WTC11 (cell line): ENCODE measurements at regions not wholly inside any gene's neighbourhood (a gene's known extent, or its start where the extent isn't known, plus 50 kb on each side); places are given as distances from the start of the nearest gene placed in this dataset.

ENCODE experiments used
- ATAC-seq: fragments of 200-7000 bp; cut with Tn5 transposase; 2 replicates; pipeline ENCODE4 v1.10.0; 2021; ENCODE audit warnings: mild to moderate bottlenecking, moderate library complexity
- CTCF ChIA-PET: fragments of 300-600 bp; sonication (Branson Sonifier 250); formaldehyde crosslinking; loops from one replicate; lab custom pipeline; 2021; ENCODE audit warnings: antibody characterized with exemption; lab: Charles Lee
- POLR2A ChIA-PET: fragments of 350-600 bp; sonication (Branson Sonifier 250); formaldehyde crosslinking; loops from one replicate; lab custom pipeline; 2021; ENCODE audit warnings: antibody characterized with exemption; lab: Charles Lee
- DNase-seq: peaks from one replicate; pipeline ENCODE4 v3.0.0; 2021; ENCODE audit warnings: low spot score
- H3K27ac Mint-ChIP-seq: 2 replicates; pipeline ENCODE4 v1.8.0; 2021; ENCODE audit warnings: mixed read lengths
- H3K27me3 Mint-ChIP-seq: 2 replicates; pipeline ENCODE4 v1.8.0; 2021; ENCODE audit warnings: low read depth, mild to moderate bottlenecking, moderate library complexity, mixed read lengths
- H3K36me3 Mint-ChIP-seq: 2 replicates; pipeline ENCODE4 v1.8.0; 2021; ENCODE audit warnings: mixed read lengths
- H3K4me1 Mint-ChIP-seq: 2 replicates; pipeline ENCODE4 v1.8.0; 2022; ENCODE audit warnings: mixed read lengths
- H3K4me3 Mint-ChIP-seq: 2 replicates; pipeline ENCODE4 v1.8.0; 2021; ENCODE audit warnings: mild to moderate bottlenecking, moderate library complexity, mixed read lengths
- H3K9me3 Mint-ChIP-seq: 2 replicates; pipeline ENCODE4 v1.8.0; 2021; ENCODE audit warnings: mixed read lengths
- CREM ChIP-seq: sonication (generic); formaldehyde crosslinking; IDR thresholded peaks from 2 replicates; pipeline ENCODE4 v1.8.1; 2022; ENCODE audit warnings: mild to moderate bottlenecking, missing genetic modification reagents, moderate library complexity
- ETV6 ChIP-seq: sonication (generic); formaldehyde crosslinking; IDR thresholded peaks from 2 replicates; pipeline ENCODE4 v1.8.1; 2022; ENCODE audit warnings: mild to moderate bottlenecking, missing genetic modification reagents
- FOXK1 ChIP-seq: sonication (generic); formaldehyde crosslinking; IDR thresholded peaks from 2 replicates; pipeline ENCODE4 v1.8.0; 2022; ENCODE audit warnings: mild to moderate bottlenecking, moderate library complexity, missing genetic modification reagents
- GRHL2 ChIP-seq: fragments of 250-450 bp; sonication (Bioruptor Pico); IDR thresholded peaks from 2 replicates; pipeline ENCODE4 v1.8.0; 2022; ENCODE audit warnings: mild to moderate bottlenecking, moderate library complexity; ENCODE audit not compliant: insufficient replicate concordance, severe bottlenecking
- NFATC4 ChIP-seq: fragments of 250-450 bp; sonication (Bioruptor Pico); IDR thresholded peaks from 2 replicates; pipeline ENCODE4 v1.9.0; 2021; ENCODE audit warnings: mild to moderate bottlenecking
- OVOL2 ChIP-seq: fragments of 250-450 bp; sonication (Bioruptor Pico); IDR thresholded peaks from 2 replicates; pipeline ENCODE4 v1.9.0; 2021; ENCODE audit warnings: mild to moderate bottlenecking, borderline replicate concordance
- RORB ChIP-seq: fragments of 250-450 bp; sonication (Bioruptor Pico); IDR thresholded peaks from 2 replicates; pipeline ENCODE4 v1.9.0; 2021; ENCODE audit warnings: mild to moderate bottlenecking
- SOX15 ChIP-seq: fragments of 250-450 bp; sonication (Bioruptor Pico); IDR thresholded peaks from 2 replicates; pipeline ENCODE4 v1.9.0; 2021; ENCODE audit warnings: mild to moderate bottlenecking
- TEAD1 ChIP-seq: sonication (generic); formaldehyde crosslinking; IDR thresholded peaks from 2 replicates; pipeline ENCODE4 v1.8.0; 2022; ENCODE audit warnings: mild to moderate bottlenecking, missing genetic modification reagents
- TP53 ChIP-seq: sonication (generic); formaldehyde crosslinking; IDR thresholded peaks from 2 replicates; pipeline ENCODE4 v1.8.1; 2023; ENCODE audit warnings: mild to moderate bottlenecking, missing genetic modification reagents
- ZBTB21 ChIP-seq: sonication (generic); formaldehyde crosslinking; IDR thresholded peaks from 2 replicates; pipeline ENCODE4 v1.8.1; 2023; ENCODE audit warnings: mild to moderate bottlenecking, missing genetic modification reagents, borderline replicate concordance
- ZNF396 ChIP-seq: fragments of 250-450 bp; sonication (Bioruptor Pico); IDR thresholded peaks from 2 replicates; pipeline ENCODE4 v1.8.0; 2021; ENCODE audit warnings: mild to moderate bottlenecking, moderate library complexity, borderline replicate concordance
- ZNF423 ChIP-seq: fragments of 250-450 bp; sonication (Bioruptor Pico); IDR thresholded peaks from 2 replicates; pipeline ENCODE4 v2.1.2; 2022; ENCODE audit warnings: mild to moderate bottlenecking, moderate library complexity
- TF ChIP-seq, protein P1 (sequence below): sonication (generic); formaldehyde crosslinking; IDR thresholded peaks from 2 replicates; pipeline ENCODE4 v1.8.1; 2022; ENCODE audit warnings: mild to moderate bottlenecking, missing genetic modification reagents, moderate library complexity, borderline replicate concordance
- TF ChIP-seq, protein P2 (sequence below): sonication (generic); formaldehyde crosslinking; IDR thresholded peaks from 2 replicates; pipeline ENCODE4 v1.8.1; 2023; ENCODE audit warnings: mild to moderate bottlenecking, missing genetic modification reagents
- TF ChIP-seq, protein P3 (sequence below): sonication (generic); formaldehyde crosslinking; IDR thresholded peaks from 2 replicates; pipeline ENCODE4 v1.8.1; 2023; ENCODE audit warnings: mild to moderate bottlenecking, missing genetic modification reagents, moderate library complexity
- TF ChIP-seq, protein P4 (sequence below): fragments of 200-600 bp; IDR thresholded peaks from 2 replicates; pipeline ENCODE4 v1.8.0; 2022; ENCODE audit warnings: antibody characterized with exemption
- TF ChIP-seq, protein P5 (sequence below): sonication (generic); formaldehyde crosslinking; IDR thresholded peaks from 2 replicates; pipeline ENCODE4 v1.8.0; 2023; ENCODE audit warnings: missing genetic modification reagents
- TF ChIP-seq, protein P6 (sequence below): sonication (generic); formaldehyde crosslinking; IDR thresholded peaks from 2 replicates; pipeline ENCODE4 v1.8.0; 2023; ENCODE audit warnings: missing genetic modification reagents, mild to moderate bottlenecking, borderline replicate concordance
- TF ChIP-seq, protein P7 (sequence below): sonication (generic); formaldehyde crosslinking; IDR thresholded peaks from 2 replicates; pipeline ENCODE4 v1.8.0; 2023; ENCODE audit warnings: mild to moderate bottlenecking, missing genetic modification reagents

DNA sequence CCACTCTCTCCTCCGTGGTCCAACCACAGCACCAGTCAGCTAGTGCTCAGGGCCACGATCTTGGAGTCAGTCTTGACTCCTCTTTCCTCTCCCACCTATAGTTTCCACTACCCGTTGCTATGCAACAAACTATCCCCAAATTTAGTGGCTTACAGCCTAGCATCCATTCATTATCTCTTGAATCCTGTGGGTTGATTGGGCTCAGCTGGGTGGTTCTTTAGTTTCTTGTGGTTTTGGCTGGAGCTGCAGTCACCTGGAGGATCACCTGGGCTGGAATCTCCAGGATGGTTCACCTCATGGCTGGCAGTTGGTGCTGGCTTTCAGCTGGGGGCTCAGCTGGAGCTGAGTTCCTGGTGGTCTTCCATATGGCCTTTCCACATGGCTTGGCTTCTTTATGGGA, 149.9 kb downstream of the ASB1 start:
- POLR2A ChIA-PET: no interaction called here

DNA sequence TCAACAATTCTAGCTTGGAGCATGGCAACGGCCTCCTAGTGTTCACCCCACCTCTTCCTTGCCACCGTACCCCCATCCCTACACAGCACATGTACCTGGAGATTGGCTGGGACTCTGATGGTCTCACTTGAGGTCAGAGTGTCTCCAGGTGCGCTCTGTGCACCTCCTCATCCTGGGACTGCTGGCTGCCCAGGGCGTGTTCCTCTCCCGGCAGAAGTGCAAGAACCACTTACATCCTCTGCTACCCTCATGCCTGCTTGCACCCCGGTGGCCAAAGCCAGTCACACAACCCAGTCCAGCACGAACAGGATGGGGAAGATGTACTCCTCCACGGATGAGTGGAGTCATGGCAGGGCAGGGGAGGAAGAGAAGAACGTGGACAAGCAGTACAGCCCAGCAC, 151.5 kb downstream of the ASB1 start:
- DNase-seq (no peak), ATAC-seq (no peak)
- Mint-ChIP-seq H3K27ac (no peak overlapping the region), H3K4me1 (no peaks in the 10 kb centered on the region), H3K27me3 (no peaks in the 10 kb centered on the region), H3K9me3 (peaks cover 7% of the 10 kb centered on the region), H3K4me3 (no peak overlapping the region), H3K36me3 (no peaks in the 10 kb centered on the region)
- ChIA-PET CTCF (no interaction called here), POLR2A (no interaction called here)
- no peak for TF ChIP-seq TEAD1 (CRISPR knock-in tag)
- TF ChIP-seq, protein P1, sequence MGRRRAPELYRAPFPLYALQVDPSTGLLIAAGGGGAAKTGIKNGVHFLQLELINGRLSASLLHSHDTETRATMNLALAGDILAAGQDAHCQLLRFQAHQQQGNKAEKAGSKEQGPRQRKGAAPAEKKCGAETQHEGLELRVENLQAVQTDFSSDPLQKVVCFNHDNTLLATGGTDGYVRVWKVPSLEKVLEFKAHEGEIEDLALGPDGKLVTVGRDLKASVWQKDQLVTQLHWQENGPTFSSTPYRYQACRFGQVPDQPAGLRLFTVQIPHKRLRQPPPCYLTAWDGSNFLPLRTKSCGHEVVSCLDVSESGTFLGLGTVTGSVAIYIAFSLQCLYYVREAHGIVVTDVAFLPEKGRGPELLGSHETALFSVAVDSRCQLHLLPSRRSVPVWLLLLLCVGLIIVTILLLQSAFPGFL (CRISPR knock-in tag): no peak
- TF ChIP-seq CREM (CRISPR knock-in tag): no peak
- no peak for TF ChIP-seq ZBTB21
- TF ChIP-seq TP53 (CRISPR knock-in tag): no peak
- no peak for TF ChIP-seq RORB (CRISPR knock-in tag)
- TF ChIP-seq, protein P2, sequence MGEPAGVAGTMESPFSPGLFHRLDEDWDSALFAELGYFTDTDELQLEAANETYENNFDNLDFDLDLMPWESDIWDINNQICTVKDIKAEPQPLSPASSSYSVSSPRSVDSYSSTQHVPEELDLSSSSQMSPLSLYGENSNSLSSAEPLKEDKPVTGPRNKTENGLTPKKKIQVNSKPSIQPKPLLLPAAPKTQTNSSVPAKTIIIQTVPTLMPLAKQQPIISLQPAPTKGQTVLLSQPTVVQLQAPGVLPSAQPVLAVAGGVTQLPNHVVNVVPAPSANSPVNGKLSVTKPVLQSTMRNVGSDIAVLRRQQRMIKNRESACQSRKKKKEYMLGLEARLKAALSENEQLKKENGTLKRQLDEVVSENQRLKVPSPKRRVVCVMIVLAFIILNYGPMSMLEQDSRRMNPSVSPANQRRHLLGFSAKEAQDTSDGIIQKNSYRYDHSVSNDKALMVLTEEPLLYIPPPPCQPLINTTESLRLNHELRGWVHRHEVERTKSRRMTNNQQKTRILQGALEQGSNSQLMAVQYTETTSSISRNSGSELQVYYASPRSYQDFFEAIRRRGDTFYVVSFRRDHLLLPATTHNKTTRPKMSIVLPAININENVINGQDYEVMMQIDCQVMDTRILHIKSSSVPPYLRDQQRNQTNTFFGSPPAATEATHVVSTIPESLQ (CRISPR knock-in tag): no peak
- TF ChIP-seq SOX15 (CRISPR knock-in tag): no peak

More for the DNA sequence above, 149.9 kb downstream of the ASB1 start:
- Mint-ChIP-seq H3K9me3 (peaks cover 4% of the 10 kb centered on the region; the same call in 1 of the 2 replicates), H3K27ac (no peak overlapping the region), H3K4me3 (no peak overlapping the region), H3K4me1 (no peaks in the 10 kb centered on the region), H3K27me3 (no peaks in the 10 kb centered on the region), H3K36me3 (no peaks in the 10 kb centered on the region)
- CTCF ChIA-PET: interaction anchor here (1.1 to 3.7 kb wide), 3 partner anchors 9 to 209 kb away, joined by 3 to 12 read pairs (median 6); no protein-coding TSS in a partner anchor
- TF ChIP-seq ETV6: no peak
- TF ChIP-seq, protein P3, sequence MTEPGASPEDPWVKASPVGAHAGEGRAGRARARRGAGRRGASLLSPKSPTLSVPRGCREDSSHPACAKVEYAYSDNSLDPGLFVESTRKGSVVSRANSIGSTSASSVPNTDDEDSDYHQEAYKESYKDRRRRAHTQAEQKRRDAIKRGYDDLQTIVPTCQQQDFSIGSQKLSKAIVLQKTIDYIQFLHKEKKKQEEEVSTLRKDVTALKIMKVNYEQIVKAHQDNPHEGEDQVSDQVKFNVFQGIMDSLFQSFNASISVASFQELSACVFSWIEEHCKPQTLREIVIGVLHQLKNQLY (CRISPR knock-in tag): no peak
- no peak for TF ChIP-seq OVOL2
- TF ChIP-seq, protein P4, sequence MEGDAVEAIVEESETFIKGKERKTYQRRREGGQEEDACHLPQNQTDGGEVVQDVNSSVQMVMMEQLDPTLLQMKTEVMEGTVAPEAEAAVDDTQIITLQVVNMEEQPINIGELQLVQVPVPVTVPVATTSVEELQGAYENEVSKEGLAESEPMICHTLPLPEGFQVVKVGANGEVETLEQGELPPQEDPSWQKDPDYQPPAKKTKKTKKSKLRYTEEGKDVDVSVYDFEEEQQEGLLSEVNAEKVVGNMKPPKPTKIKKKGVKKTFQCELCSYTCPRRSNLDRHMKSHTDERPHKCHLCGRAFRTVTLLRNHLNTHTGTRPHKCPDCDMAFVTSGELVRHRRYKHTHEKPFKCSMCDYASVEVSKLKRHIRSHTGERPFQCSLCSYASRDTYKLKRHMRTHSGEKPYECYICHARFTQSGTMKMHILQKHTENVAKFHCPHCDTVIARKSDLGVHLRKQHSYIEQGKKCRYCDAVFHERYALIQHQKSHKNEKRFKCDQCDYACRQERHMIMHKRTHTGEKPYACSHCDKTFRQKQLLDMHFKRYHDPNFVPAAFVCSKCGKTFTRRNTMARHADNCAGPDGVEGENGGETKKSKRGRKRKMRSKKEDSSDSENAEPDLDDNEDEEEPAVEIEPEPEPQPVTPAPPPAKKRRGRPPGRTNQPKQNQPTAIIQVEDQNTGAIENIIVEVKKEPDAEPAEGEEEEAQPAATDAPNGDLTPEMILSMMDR: no peak
- no peak for TF ChIP-seq GRHL2 (CRISPR knock-in tag)
- TF ChIP-seq ZNF396 (CRISPR knock-in tag): no peak
- no peak for TF ChIP-seq FOXK1
- no peak for TF ChIP-seq ZNF423 (CRISPR knock-in tag)
- TF ChIP-seq, protein P5, sequence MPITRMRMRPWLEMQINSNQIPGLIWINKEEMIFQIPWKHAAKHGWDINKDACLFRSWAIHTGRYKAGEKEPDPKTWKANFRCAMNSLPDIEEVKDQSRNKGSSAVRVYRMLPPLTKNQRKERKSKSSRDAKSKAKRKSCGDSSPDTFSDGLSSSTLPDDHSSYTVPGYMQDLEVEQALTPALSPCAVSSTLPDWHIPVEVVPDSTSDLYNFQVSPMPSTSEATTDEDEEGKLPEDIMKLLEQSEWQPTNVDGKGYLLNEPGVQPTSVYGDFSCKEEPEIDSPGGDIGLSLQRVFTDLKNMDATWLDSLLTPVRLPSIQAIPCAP (CRISPR knock-in tag): no peak
- TF ChIP-seq, protein P6, sequence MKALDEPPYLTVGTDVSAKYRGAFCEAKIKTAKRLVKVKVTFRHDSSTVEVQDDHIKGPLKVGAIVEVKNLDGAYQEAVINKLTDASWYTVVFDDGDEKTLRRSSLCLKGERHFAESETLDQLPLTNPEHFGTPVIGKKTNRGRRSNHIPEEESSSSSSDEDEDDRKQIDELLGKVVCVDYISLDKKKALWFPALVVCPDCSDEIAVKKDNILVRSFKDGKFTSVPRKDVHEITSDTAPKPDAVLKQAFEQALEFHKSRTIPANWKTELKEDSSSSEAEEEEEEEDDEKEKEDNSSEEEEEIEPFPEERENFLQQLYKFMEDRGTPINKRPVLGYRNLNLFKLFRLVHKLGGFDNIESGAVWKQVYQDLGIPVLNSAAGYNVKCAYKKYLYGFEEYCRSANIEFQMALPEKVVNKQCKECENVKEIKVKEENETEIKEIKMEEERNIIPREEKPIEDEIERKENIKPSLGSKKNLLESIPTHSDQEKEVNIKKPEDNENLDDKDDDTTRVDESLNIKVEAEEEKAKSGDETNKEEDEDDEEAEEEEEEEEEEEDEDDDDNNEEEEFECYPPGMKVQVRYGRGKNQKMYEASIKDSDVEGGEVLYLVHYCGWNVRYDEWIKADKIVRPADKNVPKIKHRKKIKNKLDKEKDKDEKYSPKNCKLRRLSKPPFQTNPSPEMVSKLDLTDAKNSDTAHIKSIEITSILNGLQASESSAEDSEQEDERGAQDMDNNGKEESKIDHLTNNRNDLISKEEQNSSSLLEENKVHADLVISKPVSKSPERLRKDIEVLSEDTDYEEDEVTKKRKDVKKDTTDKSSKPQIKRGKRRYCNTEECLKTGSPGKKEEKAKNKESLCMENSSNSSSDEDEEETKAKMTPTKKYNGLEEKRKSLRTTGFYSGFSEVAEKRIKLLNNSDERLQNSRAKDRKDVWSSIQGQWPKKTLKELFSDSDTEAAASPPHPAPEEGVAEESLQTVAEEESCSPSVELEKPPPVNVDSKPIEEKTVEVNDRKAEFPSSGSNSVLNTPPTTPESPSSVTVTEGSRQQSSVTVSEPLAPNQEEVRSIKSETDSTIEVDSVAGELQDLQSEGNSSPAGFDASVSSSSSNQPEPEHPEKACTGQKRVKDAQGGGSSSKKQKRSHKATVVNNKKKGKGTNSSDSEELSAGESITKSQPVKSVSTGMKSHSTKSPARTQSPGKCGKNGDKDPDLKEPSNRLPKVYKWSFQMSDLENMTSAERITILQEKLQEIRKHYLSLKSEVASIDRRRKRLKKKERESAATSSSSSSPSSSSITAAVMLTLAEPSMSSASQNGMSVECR (CRISPR knock-in tag): no peak
- TF ChIP-seq, protein P7, sequence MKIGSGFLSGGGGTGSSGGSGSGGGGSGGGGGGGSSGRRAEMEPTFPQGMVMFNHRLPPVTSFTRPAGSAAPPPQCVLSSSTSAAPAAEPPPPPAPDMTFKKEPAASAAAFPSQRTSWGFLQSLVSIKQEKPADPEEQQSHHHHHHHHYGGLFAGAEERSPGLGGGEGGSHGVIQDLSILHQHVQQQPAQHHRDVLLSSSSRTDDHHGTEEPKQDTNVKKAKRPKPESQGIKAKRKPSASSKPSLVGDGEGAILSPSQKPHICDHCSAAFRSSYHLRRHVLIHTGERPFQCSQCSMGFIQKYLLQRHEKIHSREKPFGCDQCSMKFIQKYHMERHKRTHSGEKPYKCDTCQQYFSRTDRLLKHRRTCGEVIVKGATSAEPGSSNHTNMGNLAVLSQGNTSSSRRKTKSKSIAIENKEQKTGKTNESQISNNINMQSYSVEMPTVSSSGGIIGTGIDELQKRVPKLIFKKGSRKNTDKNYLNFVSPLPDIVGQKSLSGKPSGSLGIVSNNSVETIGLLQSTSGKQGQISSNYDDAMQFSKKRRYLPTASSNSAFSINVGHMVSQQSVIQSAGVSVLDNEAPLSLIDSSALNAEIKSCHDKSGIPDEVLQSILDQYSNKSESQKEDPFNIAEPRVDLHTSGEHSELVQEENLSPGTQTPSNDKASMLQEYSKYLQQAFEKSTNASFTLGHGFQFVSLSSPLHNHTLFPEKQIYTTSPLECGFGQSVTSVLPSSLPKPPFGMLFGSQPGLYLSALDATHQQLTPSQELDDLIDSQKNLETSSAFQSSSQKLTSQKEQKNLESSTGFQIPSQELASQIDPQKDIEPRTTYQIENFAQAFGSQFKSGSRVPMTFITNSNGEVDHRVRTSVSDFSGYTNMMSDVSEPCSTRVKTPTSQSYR (CRISPR knock-in tag): no peak
- TF ChIP-seq NFATC4: no peak
- no peak for TF ChIP-seq ZBTB21
- TF ChIP-seq TP53 (CRISPR knock-in tag): no peak
- ATAC-seq (no peak), DNase-seq (no peak)
